DOHH2 (cell line): ENCODE measurements at regions not wholly inside any gene's neighbourhood (a gene's known extent, or its start where the extent isn't known, plus 50 kb on each side); places are given as distances from the start of the nearest gene placed in this dataset.

Experiments used
- CTCF ChIP-seq: fragments of 200-600 bp; sonication (generic); IDR thresholded peaks from one replicate; pipeline ENCODE4 v1.5.1; 2014; ENCODE audit warnings: antibody characterized with exemption, mild to moderate bottlenecking, low read depth, low read length; ENCODE audit not compliant: poor library complexity, severe bottlenecking
- EZH2phosphoT487 ChIP-seq: fragments of 200-600 bp; sonication (generic); IDR thresholded peaks from 2 replicates; pipeline ENCODE4 v1.6.1; 2017; ENCODE audit warnings: borderline replicate concordance, mild to moderate bottlenecking, antibody characterized with exemption, low read length, moderate library complexity, mixed read lengths

- TF ChIP-seq CTCF, result no peak
- no peak for TF ChIP-seq EZH2phosphoT487
Observed at GRCh38 chr11:134668796-134669195, 256.8 kb upstream of the B3GAT1 start.
